Keratinocyte (primary cell): ENCODE measurements at regions not wholly inside any gene's neighbourhood (a gene's known extent, or its start where the extent isn't known, plus 50 kb on each side); places are given as distances from the start of the nearest gene placed in this dataset.

Experiments
- DNase-seq: peaks from one replicate; pipeline ENCODE4 v3.0.0-alpha.2; 2011; ENCODE audit warnings: low read depth, missing footprints, low spot score
- FAIRE-seq: peaks from 2 replicates; lab custom pipeline; 2011; peaks lifted over from hg19 to GRCh38; lab: Jason Lieb, UNC
- H2AFZ ChIP-seq: 2 replicates; pipeline ENCODE4 v1.6.0; 2012; ENCODE audit warnings: low read length, control low read depth, inconsistent platforms; ENCODE audit not compliant: control insufficient read depth
- H3K27ac ChIP-seq: 2 replicates; pipeline ENCODE4 v1.5.1; 2011; ENCODE audit warnings: low read length; ENCODE audit not compliant: control insufficient read depth, insufficient read depth
- H3K27me3 ChIP-seq: 3 replicates; pipeline ENCODE4 v1.6.0; 2011; ENCODE audit warnings: low read length; ENCODE audit not compliant: control insufficient read depth, insufficient read depth; ENCODE audit errors: extremely low read depth
- H3K36me3 ChIP-seq, 2 experiments: 2 replicates in 1 of 2; 3 replicates in 1 of 2; pipeline ENCODE4 v1.5.1; 2011; ENCODE audit warnings: low read length in 2 of 2, mild to moderate bottlenecking in 1 of 2; ENCODE audit not compliant: control insufficient read depth in 2 of 2, insufficient read depth in 2 of 2; ENCODE audit errors: extremely low read depth in 1 of 2
- H3K4me1 ChIP-seq: 3 replicates; pipeline ENCODE4 v1.5.1; 2011; ENCODE audit warnings: low read length; ENCODE audit not compliant: control insufficient read depth, insufficient read depth; ENCODE audit errors: extremely low read depth
- H3K4me2 ChIP-seq: 3 replicates; pipeline ENCODE4 v1.6.0; 2011; ENCODE audit warnings: low read depth, low read length; ENCODE audit not compliant: control insufficient read depth, insufficient read depth; ENCODE audit errors: extremely low read depth
- H3K4me3 ChIP-seq, 3 experiments: fragments of 200-600 bp in 1 of 3; sonication (generic) in 1 of 3; 2 replicates in 2 of 3; 3 replicates in 1 of 3; pipeline ENCODE4 v1.5.1; 2011 to 2016; ENCODE audit warnings: low read length in 3 of 3, mild to moderate bottlenecking in 3 of 3, control low read depth in 2 of 3, inconsistent platforms in 1 of 3, low read depth in 1 of 3, mixed read lengths in 1 of 3, mixed run types in 1 of 3, moderate library complexity in 1 of 3; ENCODE audit not compliant: control insufficient read depth in 2 of 3, insufficient read depth in 2 of 3; ENCODE audit errors: extremely low read depth in 1 of 3
- H3K79me2 ChIP-seq: 2 replicates; pipeline ENCODE4 v1.6.0; 2012; ENCODE audit warnings: low read length; ENCODE audit not compliant: control insufficient read depth, insufficient read depth
- H3K9ac ChIP-seq: 3 replicates; pipeline ENCODE4 v1.6.0; 2011; ENCODE audit warnings: low read length; ENCODE audit not compliant: control insufficient read depth, insufficient read depth; ENCODE audit errors: extremely low read depth
- H3K9me1 ChIP-seq: 3 replicates; pipeline ENCODE4 v1.6.0; 2011; ENCODE audit warnings: low read length; ENCODE audit not compliant: control insufficient read depth, insufficient read depth; ENCODE audit errors: extremely low read depth
- H3K9me3 ChIP-seq: 2 replicates; pipeline ENCODE4 v1.5.1; 2012; ENCODE audit warnings: low read depth, low read length; ENCODE audit not compliant: control insufficient read depth
- H4K20me1 ChIP-seq: 3 replicates; pipeline ENCODE4 v1.6.0; 2011; ENCODE audit warnings: low read length; ENCODE audit not compliant: control insufficient read depth, insufficient read depth; ENCODE audit errors: extremely low read depth
- EZH2 ChIP-seq: IDR thresholded peaks from one replicate; pipeline ENCODE4 v1.6.1; 2012; ENCODE audit warnings: inconsistent platforms, mild to moderate bottlenecking, low read length, moderate library complexity
- dilution Hi-C: fragments of 300-500 bp; cut with MboI; formaldehyde crosslinking; loops from one replicate; pipeline ENCODE4 v1.7.0; 2020; ENCODE audit warnings: low sequenced_read_pairs; ENCODE audit not compliant: extremely low pct_ligation_motif_present
- TF ChIP-seq, protein P1 (sequence below), 3 experiments: IDR thresholded peaks in 1 of 3; conservative IDR thresholded peaks in 1 of 3; optimal IDR thresholded peaks in 1 of 3; 2 replicates in 2 of 3; 3 replicates in 1 of 3; pipeline versions ENCODE3 to v1.5.1; 2011; ENCODE audit warnings: low read length in 3 of 3, mild to moderate bottlenecking in 3 of 3, moderate library complexity in 2 of 3, control low read depth in 1 of 3, inconsistent platforms in 1 of 3; ENCODE audit not compliant: insufficient read depth in 2 of 3; ENCODE audit errors: extremely low read depth in 1 of 3

DNA sequence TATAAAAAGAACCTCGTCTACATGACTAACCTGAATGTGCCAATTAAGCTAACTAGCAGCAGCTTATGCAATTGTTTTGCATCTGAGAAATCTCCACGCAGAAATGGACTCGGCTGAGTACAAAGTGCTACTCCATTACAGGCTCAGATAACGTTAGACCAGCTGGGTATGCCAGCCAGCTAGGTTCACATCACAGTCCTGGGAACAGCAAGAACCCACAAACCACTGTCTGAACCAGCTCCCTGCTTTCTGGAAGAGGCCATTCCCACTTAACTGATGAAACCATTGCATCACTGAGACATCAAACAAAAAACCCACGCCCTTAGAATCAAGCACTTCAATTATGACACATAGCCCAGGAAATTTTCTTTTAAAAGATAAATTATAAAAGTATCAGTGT, 202.7 kb downstream of the CYRIA start:
- Histone ChIP-seq H3K9me1 (no peaks in the 10 kb centered on the region), H3K9ac (no peak overlapping the region), H3K4me2 (no peak overlapping the region), H3K79me2 (no peaks in the 10 kb centered on the region), H3K36me3 (no peaks in the 10 kb centered on the region), H3K9me3 (no peaks in the 10 kb centered on the region), H2AFZ (no peak overlapping the region), H3K27ac (no peak overlapping the region), H4K20me1 (no peaks in the 10 kb centered on the region), H3K4me3 (no peak overlapping the region), H3K4me1 (no peaks in the 10 kb centered on the region), H3K27me3 (no peaks in the 10 kb centered on the region)
- dilution Hi-C loops: no loop called here
- FAIRE-seq (no peak), DNase-seq (no peak)
- TF ChIP-seq, protein P1, sequence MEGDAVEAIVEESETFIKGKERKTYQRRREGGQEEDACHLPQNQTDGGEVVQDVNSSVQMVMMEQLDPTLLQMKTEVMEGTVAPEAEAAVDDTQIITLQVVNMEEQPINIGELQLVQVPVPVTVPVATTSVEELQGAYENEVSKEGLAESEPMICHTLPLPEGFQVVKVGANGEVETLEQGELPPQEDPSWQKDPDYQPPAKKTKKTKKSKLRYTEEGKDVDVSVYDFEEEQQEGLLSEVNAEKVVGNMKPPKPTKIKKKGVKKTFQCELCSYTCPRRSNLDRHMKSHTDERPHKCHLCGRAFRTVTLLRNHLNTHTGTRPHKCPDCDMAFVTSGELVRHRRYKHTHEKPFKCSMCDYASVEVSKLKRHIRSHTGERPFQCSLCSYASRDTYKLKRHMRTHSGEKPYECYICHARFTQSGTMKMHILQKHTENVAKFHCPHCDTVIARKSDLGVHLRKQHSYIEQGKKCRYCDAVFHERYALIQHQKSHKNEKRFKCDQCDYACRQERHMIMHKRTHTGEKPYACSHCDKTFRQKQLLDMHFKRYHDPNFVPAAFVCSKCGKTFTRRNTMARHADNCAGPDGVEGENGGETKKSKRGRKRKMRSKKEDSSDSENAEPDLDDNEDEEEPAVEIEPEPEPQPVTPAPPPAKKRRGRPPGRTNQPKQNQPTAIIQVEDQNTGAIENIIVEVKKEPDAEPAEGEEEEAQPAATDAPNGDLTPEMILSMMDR (optimal IDR thresholded peaks at IDR 0.05 in 1 of 3, IDR thresholded peaks at IDR 0.05 in 1 of 3, conservative IDR thresholded peaks at IDR 0.05 in 1 of 3; ENCODE audit: extremely low read depth in 1 of 3, insufficient read depth in 2 of 3, low read length in 3 of 3): no peak
- no peak for TF ChIP-seq EZH2

- H3K4me1 ChIP-seq: no peaks in the 10 kb centered on the region
- no peak overlapping the region for H3K27ac ChIP-seq
- no peaks in the 10 kb centered on the region for H3K36me3 ChIP-seq
- H2AFZ ChIP-seq: no peak overlapping the region
- H3K4me2 ChIP-seq: no peak overlapping the region
- H3K9me1 ChIP-seq: no peaks in the 10 kb centered on the region
- no peak overlapping the region for H3K9ac ChIP-seq
- FAIRE-seq: no peak
- TF ChIP-seq, protein P1 (optimal IDR thresholded peaks at IDR 0.05 in 1 of 3, IDR thresholded peaks at IDR 0.05 in 1 of 3, conservative IDR thresholded peaks at IDR 0.05 in 1 of 3; ENCODE audit: extremely low read depth in 1 of 3, insufficient read depth in 2 of 3, low read length in 3 of 3): no peak
- no peak for TF ChIP-seq EZH2
- H3K79me2 ChIP-seq: no peaks in the 10 kb centered on the region
- no peaks in the 10 kb centered on the region for H4K20me1 ChIP-seq
- DNase-seq: no peak
- no peaks in the 10 kb centered on the region for H3K9me3 ChIP-seq
- H3K27me3 ChIP-seq: no peaks in the 10 kb centered on the region
- H3K4me3 ChIP-seq: no peak overlapping the region
- dilution Hi-C loops: no loop called here
Observed at GRCh38 chr2:16461672-16462071, 204.0 kb downstream of the CYRIA start.
